Ovary (tissue), 7 donors: ENCODE measurements at regions not wholly inside any gene's neighbourhood (a gene's known extent, or its start where the extent isn't known, plus 50 kb on each side); places are given as distances from the start of the nearest gene placed in this dataset.

Experiments
- DNase-seq, 5 donors: peaks; one replicate each; pipeline ENCODE4 v3.0.0-alpha.2; 2019 to 2020
- H3K27ac ChIP-seq, 2 donors: fragments of 200-600 bp; one replicate each; pipeline versions ENCODE4 v1.5.1 to v1.8.0; 2019 to 2022
- H3K27me3 ChIP-seq: fragments of 200-600 bp; one replicate; pipeline ENCODE4 v1.8.0; 2022
- H3K36me3 ChIP-seq: fragments of 200-600 bp; sonication (generic); one replicate; pipeline ENCODE4 v1.5.1; 2019
- H3K4me1 ChIP-seq: one replicate; pipeline ENCODE4 v1.8.1; 2013; ENCODE audit warnings: mild to moderate bottlenecking, moderate library complexity; ENCODE audit not compliant: insufficient read depth
- H3K4me3 ChIP-seq: fragments of 200-600 bp; sonication (generic); one replicate; pipeline ENCODE4 v1.5.1; 2017
- H3K9me3 ChIP-seq, 2 donors: fragments of 200-600 bp in 1 of 2; sonication (generic) in 1 of 2; one replicate each; pipeline versions ENCODE4 v1.5.1 to v1.8.1; 2013 to 2019; ENCODE audit warnings: mild to moderate bottlenecking in 1 of 2, moderate library complexity in 1 of 2
- CTCF ChIP-seq, 3 donors: fragments of 450-650 bp in 2 of 3; fragments of 200-600 bp in 1 of 3; IDR thresholded peaks; one replicate each; pipeline versions ENCODE4 v1.5.1 to v1.8.0; 2016 to 2022; ENCODE audit warnings: antibody characterized with exemption in 3 of 3, mild to moderate bottlenecking in 1 of 3
- EP300 ChIP-seq: sonication (generic); formaldehyde crosslinking; IDR thresholded peaks from one replicate; pipeline ENCODE4 v1.6.1; 2017; ENCODE audit warnings: antibody characterized with exemption
- POLR2A ChIP-seq: fragments of 450-650 bp; IDR thresholded peaks from one replicate; pipeline ENCODE4 v1.6.1; 2017; ENCODE audit warnings: antibody characterized with exemption, mild to moderate bottlenecking, moderate library complexity
- WGBS, 3 donors: extraction: QIAGEN DNeasy Blood & Tissue Kit in 1 of 3; methylation state at CpG; one replicate each; pipeline versions ENCODE4 v1.1.5 to v1.1.7; 2013 to 2017; 5-methylcytosine and 5-hydroxymethylcytosine counted together
- intact Hi-C, 4 donors: fragments of 100-400 bp; cut with DNase I; formaldehyde crosslinking; loops; one replicate each; pipeline versions ENCODE4 v1.11.0 to v1.15.1; 2022 to 2023
- donor health status: DM: no; HTN: no; CAD: no; lungs with moderate emphysema.
- donor health status: DM: no; HTN: no; CAD: no.
- donor health status: Bipolar disorder and iron deficiency.
- donor health status: DM: no; HTN: no; CAD: no.
- donor health status: DM: yes; HTN: yes; CAD: no.

GRCh38 chr1:14369526-14370213, 228.8 kb upstream of the KAZN start:
- Histone ChIP-seq H3K4me1 (peaks cover 4% of the 10 kb centered on the region), H3K27ac (no peak overlapping the region), H3K4me3 (no peak overlapping the region), H3K9me3 (no peaks in the 10 kb centered on the region), H3K36me3 (no peaks in the 10 kb centered on the region), H3K27me3 (no peaks in the 10 kb centered on the region)
- intact Hi-C loops, result no loop called here
- TF ChIP-seq CTCF (IDR thresholded peaks at IDR 0.05) (no peak), POLR2A (no peak), EP300 (no peak)
- no peak for DNase-seq
- WGBS, 3 donors, result 47 to 54% (median 50%) methylated on average over 5 of the region's 5 CpGs

GRCh38 chr1:14371771-14372497, 226.6 kb upstream of the KAZN start:
- no peaks in the 10 kb centered on the region for H3K9me3 ChIP-seq
- no peak for DNase-seq
- TF ChIP-seq CTCF (IDR thresholded peaks at IDR 0.05) (no peak), POLR2A (no peak), EP300 (no peak)
- WGBS, 3 donors, result 67 to 72% (median 72%) methylated on average over 6 of the region's 6 CpGs
- H3K4me3 ChIP-seq, result no peak overlapping the region
- no peak overlapping the region for H3K27ac ChIP-seq
- H3K27me3 ChIP-seq, result no peaks in the 10 kb centered on the region
- intact Hi-C loops, result no loop called here
- H3K36me3 ChIP-seq, result no peaks in the 10 kb centered on the region
- no peaks in the 10 kb centered on the region for H3K4me1 ChIP-seq

- DNase-seq, result no peak
- Histone ChIP-seq H3K9me3 (no peaks in the 10 kb centered on the region), H3K27ac (no peak overlapping the region), H3K4me1 (no peaks in the 10 kb centered on the region), H3K4me3 (no peak overlapping the region), H3K27me3 (no peaks in the 10 kb centered on the region), H3K36me3 (no peaks in the 10 kb centered on the region)
- intact Hi-C loops, result no loop called here
- WGBS, 3 donors, result 81 to 89% (median 87%) methylated on average over 5 of the region's 5 CpGs
- TF ChIP-seq POLR2A (no peak), EP300 (no peak), CTCF (IDR thresholded peaks at IDR 0.05) (no peak)
Observed at GRCh38 chr1:14372526-14372925, 226.0 kb upstream of the KAZN start.

- no peak for DNase-seq
- no peaks in the 10 kb centered on the region for H3K27me3 ChIP-seq
- no peak overlapping the region for H3K4me3 ChIP-seq
- WGBS, 3 donors, result 81 to 87% (median 86%) methylated on average over 2 of the region's 2 CpGs
- TF ChIP-seq CTCF (IDR thresholded peaks at IDR 0.05), result no peak
- TF ChIP-seq EP300, result no peak
- TF ChIP-seq POLR2A, result no peak
- no peaks in the 10 kb centered on the region for H3K36me3 ChIP-seq
- no peaks in the 10 kb centered on the region for H3K4me1 ChIP-seq
- no peak overlapping the region for H3K27ac ChIP-seq
- intact Hi-C loops, result no loop called here
- no peaks in the 10 kb centered on the region for H3K9me3 ChIP-seq
Observed at GRCh38 chr1:14373081-14373758, 225.3 kb upstream of the KAZN start.
